ENCODE measurements at regions not wholly inside any gene's neighbourhood (a gene's known extent, or its start where the extent isn't known, plus 50 kb on each side); places are given as distances from the start of the nearest gene placed in this dataset.
"Not testable (repeated sequence)": the region's sequence is repeated elsewhere in the genome, so short reads cannot be mapped to it uniquely, and the experiment has no call there.

GRCh38 chr6:77264970-77265369, 198.3 kb downstream of the HTR1B start:
- TF ChIP-seq CTCF (IDR thresholded peaks at IDR 0.05; ENCODE audit: insufficient read depth, low read depth, low read length, missing control alignments), result no peak
- DNase-seq (ENCODE audit: low read depth), result peak; percentile 1

DNA sequence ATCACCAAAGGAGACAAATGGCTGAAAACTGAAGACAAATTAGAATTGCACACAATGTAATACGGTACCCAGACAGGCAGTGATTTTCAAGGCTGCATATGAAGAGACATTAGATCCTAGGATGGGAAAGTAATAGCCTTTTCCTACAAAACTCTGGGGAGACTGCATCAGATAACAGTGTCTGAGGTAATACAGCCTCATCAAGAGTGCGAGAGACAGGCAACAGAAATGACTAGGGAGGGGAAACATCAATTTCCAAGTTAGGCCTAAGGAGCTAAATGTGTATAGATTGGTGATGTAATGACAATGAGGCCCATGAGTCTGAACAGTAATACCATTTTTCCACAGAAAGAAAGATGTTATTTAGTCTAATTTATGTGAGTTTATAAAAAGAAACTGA, 200.3 kb downstream of the HTR1B start:
- no peak for TF ChIP-seq CTCF (IDR thresholded peaks at IDR 0.05; ENCODE audit: insufficient read depth, low read depth, low read length, missing control alignments)
- no peak overlapping the region for H3K4me3 ChIP-seq (ENCODE audit: low read depth, low read length)
- DNase-seq (ENCODE audit: low read depth), result no peak

More at GRCh38 chr6:77264970-77265369, 198.3 kb downstream of the HTR1B start:
- H3K4me3 ChIP-seq (ENCODE audit: low read depth, low read length), result no peak overlapping the region

DNA sequence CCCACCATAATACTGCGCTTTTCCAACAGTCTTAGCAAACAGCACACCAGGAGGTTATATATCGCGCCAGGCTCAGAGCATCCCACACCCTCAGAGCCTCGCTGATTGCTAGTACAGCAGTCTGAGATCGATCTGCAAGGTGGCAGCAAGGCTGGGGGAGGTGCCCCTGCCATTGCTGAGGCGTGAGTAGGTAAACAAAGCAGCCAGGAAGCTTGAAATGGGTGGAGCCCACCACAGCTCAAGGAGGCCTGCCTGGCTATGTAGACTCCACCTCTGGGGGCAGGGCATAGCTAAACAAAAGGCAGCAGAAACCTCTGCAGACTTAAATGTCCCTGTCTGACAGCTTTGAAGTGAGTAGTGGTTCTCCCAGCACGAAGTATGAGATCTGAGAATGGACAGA, 211.5 kb downstream of the HTR1B start:
- not testable (repeated sequence) for H3K4me3 ChIP-seq (ENCODE audit: low read depth, low read length); DNase-seq (ENCODE audit: low read depth)

DNA sequence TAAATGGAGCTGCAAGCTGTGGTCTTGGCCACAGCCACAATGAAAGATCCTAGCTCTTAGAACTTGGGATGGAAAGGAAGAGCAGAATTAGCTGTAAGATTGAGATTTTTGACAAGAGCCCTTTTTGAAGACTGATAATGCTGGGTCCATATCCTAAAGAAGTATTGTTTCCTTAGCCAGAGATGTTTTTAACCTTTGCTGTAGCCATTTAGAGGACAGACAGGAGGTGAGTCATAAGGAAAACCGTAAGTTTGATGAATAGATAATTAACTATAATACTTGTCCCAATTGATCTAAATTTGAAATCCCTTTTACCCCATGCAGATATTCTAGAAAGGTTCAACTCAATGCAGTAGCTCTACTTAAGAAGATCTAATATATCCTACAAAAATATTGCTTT, 213.7 kb downstream of the HTR1B start:
- no peak overlapping the region for H3K4me3 ChIP-seq (ENCODE audit: low read depth, low read length)
- no peak for DNase-seq (ENCODE audit: low read depth)
- TF ChIP-seq CTCF (IDR thresholded peaks at IDR 0.05; ENCODE audit: insufficient read depth, low read depth, low read length, missing control alignments), result no peak

GRCh38 chr6:77245026-77245425, 218.3 kb downstream of the HTR1B start:
- no peak for TF ChIP-seq CTCF (IDR thresholded peaks at IDR 0.05; ENCODE audit: insufficient read depth, low read depth, low read length, missing control alignments)
- no peak overlapping the region for H3K4me3 ChIP-seq (ENCODE audit: low read depth, low read length)
- no peak for DNase-seq (ENCODE audit: low read depth)

- TF ChIP-seq CTCF (IDR thresholded peaks at IDR 0.05; ENCODE audit: insufficient read depth, low read depth, low read length, missing control alignments), result no peak
- no peak overlapping the region for H3K4me3 ChIP-seq (ENCODE audit: low read depth, low read length)
- no peak for DNase-seq (ENCODE audit: low read depth)
These were observed 231.6 kb downstream of the HTR1B start for GRCh38 chr6:77231438-77232305.

- no peak overlapping the region for H3K4me3 ChIP-seq (ENCODE audit: low read depth, low read length)
- no peak for TF ChIP-seq CTCF (IDR thresholded peaks at IDR 0.05; ENCODE audit: insufficient read depth, low read depth, low read length, missing control alignments)
These were observed 235.0 kb downstream of the HTR1B start for GRCh38 chr6:77228279-77228678.

More at GRCh38 chr6:77228279-77228678, 235.0 kb downstream of the HTR1B start:
- no peak for DNase-seq (ENCODE audit: low read depth)
